ENCODE measurements at regions not wholly inside any gene's neighbourhood (a gene's known extent, or its start where the extent isn't known, plus 50 kb on each side); places are given as distances from the start of the nearest gene placed in this dataset.

DNA sequence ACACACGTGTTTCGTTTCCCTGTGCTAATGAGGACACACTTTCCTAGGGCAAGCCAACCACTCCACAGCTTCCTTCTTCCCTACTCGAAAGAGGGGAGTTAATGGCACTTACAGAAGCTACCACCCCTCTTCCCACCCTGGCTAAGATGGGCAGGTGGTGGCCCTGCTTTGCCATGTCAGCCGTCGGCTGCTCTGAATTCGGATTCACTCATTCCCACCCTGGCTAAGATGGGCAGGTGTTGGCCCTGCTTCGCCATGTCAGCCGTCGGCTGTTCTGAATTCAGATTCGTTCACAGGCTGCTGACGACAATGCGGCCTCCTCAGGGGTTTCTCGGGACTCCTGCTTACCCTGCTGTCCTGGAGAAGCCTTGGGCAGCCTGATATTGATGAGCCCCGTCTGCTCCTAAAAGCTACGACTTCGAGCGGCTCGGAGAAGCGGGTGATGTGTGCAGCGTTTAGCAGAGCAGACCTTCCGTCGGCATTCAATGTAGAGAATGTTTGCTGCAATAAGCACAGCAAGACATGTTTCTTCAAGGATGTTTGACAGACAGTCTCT is 56.2 kb upstream of the PPP2R2D start:
- TF ChIP-seq, protein P1, sequence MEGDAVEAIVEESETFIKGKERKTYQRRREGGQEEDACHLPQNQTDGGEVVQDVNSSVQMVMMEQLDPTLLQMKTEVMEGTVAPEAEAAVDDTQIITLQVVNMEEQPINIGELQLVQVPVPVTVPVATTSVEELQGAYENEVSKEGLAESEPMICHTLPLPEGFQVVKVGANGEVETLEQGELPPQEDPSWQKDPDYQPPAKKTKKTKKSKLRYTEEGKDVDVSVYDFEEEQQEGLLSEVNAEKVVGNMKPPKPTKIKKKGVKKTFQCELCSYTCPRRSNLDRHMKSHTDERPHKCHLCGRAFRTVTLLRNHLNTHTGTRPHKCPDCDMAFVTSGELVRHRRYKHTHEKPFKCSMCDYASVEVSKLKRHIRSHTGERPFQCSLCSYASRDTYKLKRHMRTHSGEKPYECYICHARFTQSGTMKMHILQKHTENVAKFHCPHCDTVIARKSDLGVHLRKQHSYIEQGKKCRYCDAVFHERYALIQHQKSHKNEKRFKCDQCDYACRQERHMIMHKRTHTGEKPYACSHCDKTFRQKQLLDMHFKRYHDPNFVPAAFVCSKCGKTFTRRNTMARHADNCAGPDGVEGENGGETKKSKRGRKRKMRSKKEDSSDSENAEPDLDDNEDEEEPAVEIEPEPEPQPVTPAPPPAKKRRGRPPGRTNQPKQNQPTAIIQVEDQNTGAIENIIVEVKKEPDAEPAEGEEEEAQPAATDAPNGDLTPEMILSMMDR (IDR thresholded peaks at IDR 0.05; ENCODE audit: poor library complexity, severe bottlenecking): no peak
- no peak for TF ChIP-seq EZH2 (IDR thresholded peaks at IDR 0.05; ENCODE audit: borderline replicate concordance, insufficient read depth, low read length, poor library complexity, severe bottlenecking)
- TF ChIP-seq, protein P2, sequence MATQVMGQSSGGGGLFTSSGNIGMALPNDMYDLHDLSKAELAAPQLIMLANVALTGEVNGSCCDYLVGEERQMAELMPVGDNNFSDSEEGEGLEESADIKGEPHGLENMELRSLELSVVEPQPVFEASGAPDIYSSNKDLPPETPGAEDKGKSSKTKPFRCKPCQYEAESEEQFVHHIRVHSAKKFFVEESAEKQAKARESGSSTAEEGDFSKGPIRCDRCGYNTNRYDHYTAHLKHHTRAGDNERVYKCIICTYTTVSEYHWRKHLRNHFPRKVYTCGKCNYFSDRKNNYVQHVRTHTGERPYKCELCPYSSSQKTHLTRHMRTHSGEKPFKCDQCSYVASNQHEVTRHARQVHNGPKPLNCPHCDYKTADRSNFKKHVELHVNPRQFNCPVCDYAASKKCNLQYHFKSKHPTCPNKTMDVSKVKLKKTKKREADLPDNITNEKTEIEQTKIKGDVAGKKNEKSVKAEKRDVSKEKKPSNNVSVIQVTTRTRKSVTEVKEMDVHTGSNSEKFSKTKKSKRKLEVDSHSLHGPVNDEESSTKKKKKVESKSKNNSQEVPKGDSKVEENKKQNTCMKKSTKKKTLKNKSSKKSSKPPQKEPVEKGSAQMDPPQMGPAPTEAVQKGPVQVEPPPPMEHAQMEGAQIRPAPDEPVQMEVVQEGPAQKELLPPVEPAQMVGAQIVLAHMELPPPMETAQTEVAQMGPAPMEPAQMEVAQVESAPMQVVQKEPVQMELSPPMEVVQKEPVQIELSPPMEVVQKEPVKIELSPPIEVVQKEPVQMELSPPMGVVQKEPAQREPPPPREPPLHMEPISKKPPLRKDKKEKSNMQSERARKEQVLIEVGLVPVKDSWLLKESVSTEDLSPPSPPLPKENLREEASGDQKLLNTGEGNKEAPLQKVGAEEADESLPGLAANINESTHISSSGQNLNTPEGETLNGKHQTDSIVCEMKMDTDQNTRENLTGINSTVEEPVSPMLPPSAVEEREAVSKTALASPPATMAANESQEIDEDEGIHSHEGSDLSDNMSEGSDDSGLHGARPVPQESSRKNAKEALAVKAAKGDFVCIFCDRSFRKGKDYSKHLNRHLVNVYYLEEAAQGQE (IDR thresholded peaks at IDR 0.05; ENCODE audit: borderline replicate concordance): no peak
- no peak for TF ChIP-seq SMC3 (conservative IDR thresholded peaks at IDR 0.05; ENCODE audit: poor library complexity)
- peak; percentile 28 for TF ChIP-seq EP300 (conservative IDR thresholded peaks at IDR 0.05; ENCODE audit: poor library complexity, severe bottlenecking)
- TF ChIP-seq POLR2AphosphoS5 (IDR thresholded peaks at IDR 0.05): peak; percentile 66
- TF ChIP-seq MXI1 (conservative IDR thresholded peaks at IDR 0.05; ENCODE audit: poor library complexity, severe bottlenecking): no peak
- TF ChIP-seq RAD21 (conservative IDR thresholded peaks at IDR 0.05): no peak
